HL-60 (cell line): ENCODE measurements at regions not wholly inside any gene's neighbourhood (a gene's known extent, or its start where the extent isn't known, plus 50 kb on each side); places are given as distances from the start of the nearest gene placed in this dataset.

ENCODE experiments used
- CTCF ChIP-seq: IDR thresholded peaks from one replicate; pipeline ENCODE4 v1.5.1; 2011; ENCODE audit warnings: low read length, control low read depth, inconsistent platforms; ENCODE audit not compliant: insufficient read depth
- GABPA ChIP-seq: IDR thresholded peaks from 2 replicates; pipeline ENCODE4 v1.6.1; 2012; ENCODE audit warnings: low read depth
- POLR2AphosphoS5 ChIP-seq: IDR thresholded peaks from 2 replicates; pipeline ENCODE4 v1.6.1; 2012; ENCODE audit warnings: low read depth
- REST ChIP-seq: IDR thresholded peaks from 2 replicates; pipeline ENCODE4 v1.6.1; 2012; ENCODE audit warnings: low read depth; ENCODE audit not compliant: insufficient replicate concordance
- SPI1 ChIP-seq: IDR thresholded peaks from 2 replicates; pipeline ENCODE4 v1.6.1; 2012; ENCODE audit warnings: low read depth, mild to moderate bottlenecking, borderline replicate concordance

- TF ChIP-seq CTCF (no peak), POLR2AphosphoS5 (no peak), REST (no peak), SPI1 (no peak), GABPA (no peak)
Observed at GRCh38 chr10:52566471-52567246, 205.9 kb downstream of the MBL2 start.
